HG03520 (cell line): ENCODE measurements at regions not wholly inside any gene's neighbourhood (a gene's known extent, or its start where the extent isn't known, plus 50 kb on each side); places are given as distances from the start of the nearest gene placed in this dataset.

ENCODE experiments used
- ATAC-seq: cut with Tn5 transposase; IDR thresholded peaks from one replicate; pipeline ENCODE4 v1.9.1; 2021; ENCODE audit warnings: mild to moderate bottlenecking, moderate library complexity; ENCODE audit not compliant: unreplicated experiment

DNA sequence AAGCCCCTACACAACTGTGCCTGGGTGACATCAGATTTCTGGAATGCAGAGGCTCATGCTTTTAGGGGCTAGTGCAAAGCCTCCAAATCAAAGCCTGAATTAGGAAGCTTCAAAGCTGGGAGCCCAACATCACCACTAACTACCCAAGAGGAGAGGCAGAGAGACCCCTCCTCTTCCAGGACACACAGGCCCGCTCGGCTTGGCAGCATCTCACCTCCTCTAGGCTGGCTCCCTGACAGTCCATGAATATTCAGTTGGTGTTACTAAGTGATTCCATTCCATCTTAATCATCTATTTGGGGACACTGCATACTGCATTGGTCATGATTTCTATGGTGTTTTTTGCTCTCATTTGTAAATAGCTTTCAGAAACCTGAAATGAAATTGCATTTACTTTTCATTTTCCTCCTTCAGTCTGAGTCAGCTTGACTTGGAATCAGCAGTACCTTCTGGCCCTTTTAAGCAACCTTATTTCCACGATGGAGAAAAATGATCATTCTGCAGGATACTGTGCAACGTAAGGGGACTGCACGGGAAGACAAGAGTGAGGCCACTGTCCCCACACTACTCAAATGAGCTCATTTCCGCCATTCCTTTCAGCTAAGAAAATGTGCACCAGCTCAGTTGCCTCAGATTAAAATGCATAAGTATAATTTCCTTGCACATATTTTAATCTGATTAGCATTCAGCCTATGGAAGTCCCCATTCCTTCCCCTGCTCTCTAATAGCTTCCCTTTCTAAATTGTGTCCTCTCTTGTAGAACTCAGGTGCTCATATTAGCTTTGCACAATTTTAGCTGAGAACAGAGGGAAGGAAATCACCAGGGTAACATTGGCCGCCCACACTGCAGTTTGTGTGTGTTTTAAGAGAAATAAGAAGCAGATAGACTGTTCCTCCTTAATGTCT, 219.9 kb downstream of the RFC3 start:
- peak; percentile 46 for ATAC-seq

DNA sequence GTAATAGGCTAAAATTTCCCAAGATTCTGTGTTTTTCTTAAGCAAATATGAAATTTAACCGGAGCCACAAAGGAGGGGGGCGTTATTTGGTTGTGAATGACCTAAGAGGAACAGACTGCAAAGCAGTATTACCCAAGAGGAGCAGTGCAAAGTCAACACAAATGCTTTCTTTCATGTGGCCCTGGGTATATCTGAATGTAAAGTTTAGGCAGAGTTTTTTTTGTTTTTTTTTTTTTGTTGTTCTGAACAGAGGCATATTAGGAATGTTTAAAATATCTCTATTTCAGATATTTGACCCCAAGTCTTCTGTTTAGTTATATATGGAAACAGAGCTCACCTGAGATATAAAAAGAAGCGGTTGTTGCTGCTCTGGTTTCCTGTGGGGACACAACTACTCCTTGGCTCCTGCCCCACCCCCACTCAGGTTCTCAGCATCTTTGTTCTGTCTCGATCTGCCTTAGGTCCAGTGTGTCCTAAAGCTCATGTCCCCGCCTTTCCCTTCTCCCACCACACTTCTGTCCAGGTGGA, 220.7 kb downstream of the RFC3 start:
- peak; percentile 46 for ATAC-seq

DNA sequence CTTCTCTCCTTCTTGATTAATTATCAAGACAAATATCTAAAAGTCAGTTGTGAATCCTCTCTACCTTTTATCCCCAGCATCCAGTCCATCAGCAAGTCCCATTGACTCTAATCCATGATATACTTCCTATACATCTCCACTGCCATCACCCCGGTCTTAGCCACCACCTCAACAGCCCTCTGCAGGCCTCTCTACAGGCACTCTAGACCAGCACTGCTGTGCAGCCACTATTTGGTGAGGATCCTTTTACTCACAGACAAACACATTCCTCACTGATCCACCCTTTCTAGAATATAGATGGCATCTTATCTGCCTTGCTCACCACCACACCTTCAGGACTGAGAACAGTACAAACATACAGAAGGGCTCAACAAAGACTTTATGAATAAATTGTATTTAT, 221.7 kb downstream of the RFC3 start:
- ATAC-seq, result no peak

- no peak for ATAC-seq
Observed at GRCh38 chr13:34040863-34041262, 222.9 kb downstream of the RFC3 start.

DNA sequence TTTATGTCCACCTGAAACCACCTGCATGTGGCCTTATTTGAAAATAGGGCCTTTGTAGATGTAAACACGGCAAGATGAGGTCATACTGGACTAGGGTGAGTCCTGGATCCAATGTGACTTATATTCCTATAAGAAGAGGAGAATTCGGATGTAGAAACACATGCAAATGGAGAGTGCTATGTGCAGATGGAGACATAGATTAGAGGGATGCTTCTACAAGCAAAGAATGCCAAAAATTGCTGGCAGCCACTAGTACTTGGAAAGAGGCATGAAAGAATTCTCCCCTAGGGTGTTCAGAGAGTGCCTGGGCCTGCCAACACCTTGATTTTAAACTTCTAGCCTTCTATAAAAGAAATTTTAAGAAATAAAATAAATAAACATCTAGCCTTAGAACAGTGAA, 226.1 kb downstream of the RFC3 start:
- no peak for ATAC-seq

- no peak for ATAC-seq
Observed at GRCh38 chr13:34044660-34045080, 226.7 kb downstream of the RFC3 start.

GRCh38 chr13:34046457-34046856, 228.5 kb downstream of the RFC3 start:
- no peak for ATAC-seq

DNA sequence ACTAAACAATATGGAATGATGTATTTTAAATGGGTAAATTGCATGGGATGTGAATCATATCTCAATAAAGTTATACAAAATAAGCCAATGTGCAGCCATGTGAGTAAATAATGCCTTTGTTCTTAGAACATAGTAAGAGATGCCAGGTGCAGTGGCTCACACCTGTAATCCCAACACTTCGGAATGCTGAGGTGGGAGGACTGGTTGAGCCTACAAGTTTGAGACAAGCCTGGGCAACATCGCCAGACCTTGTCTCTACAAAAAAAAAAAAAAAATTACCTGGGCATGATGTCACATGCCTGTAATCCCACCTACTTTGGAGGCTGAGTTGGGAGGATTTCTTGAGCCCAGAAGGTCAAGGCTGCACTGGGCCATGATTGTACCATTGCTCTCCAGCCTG, 230.7 kb downstream of the RFC3 start:
- ATAC-seq, result no peak

GRCh38 chr13:34056733-34057258, 238.8 kb downstream of the RFC3 start:
- no peak for ATAC-seq

DNA sequence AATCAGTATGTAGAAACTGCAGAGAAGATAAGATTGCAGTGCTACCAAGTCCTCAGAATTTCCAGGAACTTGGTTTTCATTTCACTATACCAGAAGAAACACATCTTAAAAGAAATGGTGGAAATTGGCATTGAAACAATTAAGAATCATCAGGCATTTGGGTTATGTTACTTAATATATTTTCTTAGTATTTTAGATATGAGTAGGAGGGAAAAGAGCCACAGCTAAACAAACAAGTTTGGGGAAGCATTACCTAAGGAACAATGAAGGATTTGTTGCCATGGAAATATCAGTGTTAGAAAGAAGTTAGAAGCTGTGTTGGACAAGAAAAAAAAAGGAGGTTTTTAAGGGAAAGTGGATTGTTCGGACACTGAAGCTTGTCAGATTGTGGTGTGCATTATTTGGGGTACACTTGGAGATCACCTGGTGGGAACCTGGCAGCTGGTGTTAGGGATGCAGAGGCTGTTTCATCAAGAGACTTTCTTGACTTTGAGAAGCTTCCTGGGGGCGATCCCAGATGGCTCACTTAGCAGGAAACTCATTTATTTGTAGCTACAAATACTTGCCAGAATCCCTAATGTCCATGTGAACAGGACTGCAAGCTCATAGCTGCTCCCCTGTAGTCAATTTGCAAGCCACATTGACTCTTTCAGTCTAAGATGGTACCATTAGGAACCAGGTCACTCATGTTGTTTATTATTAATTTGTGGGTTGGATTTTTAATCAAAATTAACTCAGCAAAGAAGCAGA, 246.7 kb downstream of the RFC3 start:
- ATAC-seq, result no peak

- ATAC-seq, result no peak
Observed at GRCh38 chr13:34065928-34066327, 248.0 kb downstream of the RFC3 start.

GRCh38 chr13:34066344-34066743, 248.4 kb downstream of the RFC3 start:
- no peak for ATAC-seq

GRCh38 chr13:34070006-34070405, 252.1 kb downstream of the RFC3 start:
- ATAC-seq, result no peak

DNA sequence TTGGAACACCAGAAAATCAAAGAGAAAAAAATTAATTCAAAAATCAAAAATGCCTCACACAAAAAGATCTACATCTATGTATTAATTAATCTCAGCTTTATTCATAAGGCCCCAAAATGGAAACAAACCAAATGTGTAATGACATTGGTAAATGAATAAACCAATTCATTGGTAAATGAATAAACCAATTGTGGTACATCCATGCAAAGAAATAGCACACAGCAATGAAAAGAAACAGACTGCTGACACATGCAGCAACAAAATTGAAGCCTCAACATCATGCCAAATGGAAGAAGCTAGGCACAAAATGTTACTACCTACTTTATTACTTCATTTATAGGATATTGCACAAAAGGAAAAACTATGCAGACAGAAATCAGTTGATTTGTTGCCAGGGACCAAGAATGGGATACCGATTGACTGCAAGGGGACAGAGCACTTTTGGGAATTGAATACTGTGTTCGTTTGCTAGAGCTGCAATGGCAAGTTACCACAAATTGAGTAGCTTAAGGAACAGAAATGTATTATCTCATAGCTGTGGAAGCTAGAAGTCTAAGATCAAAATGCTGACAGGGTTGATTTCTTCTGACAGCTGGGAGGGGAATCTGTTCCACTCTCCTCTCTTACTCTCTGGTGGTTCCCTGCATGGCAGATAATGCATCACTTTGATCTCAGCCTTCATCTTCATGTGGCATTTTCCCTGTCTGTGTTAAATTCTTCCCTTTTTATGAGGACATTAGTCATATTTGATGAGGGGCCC, 252.8 kb downstream of the RFC3 start:
- ATAC-seq, result no peak

GRCh38 chr13:34076319-34076718, 258.4 kb downstream of the RFC3 start:
- no peak for ATAC-seq

- ATAC-seq, result peak; percentile 71
Observed at GRCh38 chr13:34076943-34077703, 259.2 kb downstream of the RFC3 start.

DNA sequence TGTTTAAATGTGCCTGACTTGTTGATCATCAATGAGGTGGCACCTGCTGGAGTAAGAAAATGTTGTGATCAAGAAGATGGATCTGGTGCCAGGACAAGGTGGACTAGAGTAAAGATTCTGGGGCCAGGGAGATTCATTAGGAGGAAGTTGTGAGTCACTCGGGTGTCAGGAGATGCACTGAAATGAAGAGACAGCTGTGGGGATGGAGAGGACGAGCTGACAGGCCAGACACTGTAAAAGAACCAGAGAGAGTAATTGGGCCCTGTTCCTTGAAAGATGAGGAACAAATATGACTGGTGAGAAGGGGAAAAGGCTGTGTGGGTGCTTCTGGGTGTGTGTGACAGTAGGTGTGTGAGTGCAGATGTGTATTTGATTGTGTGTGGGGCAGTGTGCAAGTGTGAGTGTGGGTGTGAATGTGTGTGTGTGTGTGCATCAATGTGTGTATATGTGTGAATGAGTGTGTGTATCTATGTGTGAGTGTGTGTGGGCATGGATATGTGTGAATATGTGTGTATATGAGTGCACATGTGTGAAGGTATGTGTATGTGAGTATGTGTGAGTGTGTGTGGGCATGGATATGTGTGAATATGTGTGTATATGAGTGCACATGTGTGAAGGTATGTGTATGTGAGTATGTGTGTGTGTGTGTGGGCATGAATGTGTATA, 260.5 kb downstream of the RFC3 start:
- no peak for ATAC-seq

- no peak for ATAC-seq
Observed at GRCh38 chr13:34085204-34085603, 267.3 kb downstream of the RFC3 start.

GRCh38 chr13:34086281-34086680, 268.3 kb downstream of the RFC3 start:
- ATAC-seq, result peak; percentile 83

DNA sequence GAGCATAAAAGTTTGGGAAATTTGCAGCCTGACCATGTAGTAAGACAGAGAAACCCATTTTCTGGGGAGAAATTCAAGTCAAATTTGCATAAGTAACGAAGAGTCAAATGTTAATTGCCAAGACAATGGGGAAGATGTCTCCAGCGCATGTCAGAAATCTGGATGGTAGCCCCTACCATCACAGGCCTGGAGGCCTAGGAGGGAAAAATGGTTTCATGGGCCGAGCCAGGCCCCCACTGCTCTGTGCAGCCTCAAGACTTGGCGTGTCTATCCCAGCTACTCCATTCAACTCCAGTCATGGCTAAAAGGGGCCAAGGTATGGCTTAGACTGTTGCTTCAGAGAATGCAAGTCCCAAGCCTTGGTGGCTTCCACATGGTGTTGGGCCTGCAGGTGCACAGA, 269.8 kb downstream of the RFC3 start:
- no peak for ATAC-seq
